PC-9 (cell line): ENCODE measurements at regions not wholly inside any gene's neighbourhood (a gene's known extent, or its start where the extent isn't known, plus 50 kb on each side); places are given as distances from the start of the nearest gene placed in this dataset.

ENCODE experiments used
- EZH2 ChIP-seq: fragments of 200-600 bp; sonication (generic); IDR thresholded peaks from 2 replicates; pipeline ENCODE4 v1.8.0; 2017; ENCODE audit warnings: antibody characterized with exemption, low read depth
- TF ChIP-seq, protein P1 (sequence below): fragments of 200-600 bp; sonication (generic); conservative IDR thresholded peaks from 2 replicates; pipeline ENCODE4 v1.6.1; 2017; ENCODE audit warnings: mixed run types, antibody characterized with exemption, mild to moderate bottlenecking, moderate library complexity

DNA sequence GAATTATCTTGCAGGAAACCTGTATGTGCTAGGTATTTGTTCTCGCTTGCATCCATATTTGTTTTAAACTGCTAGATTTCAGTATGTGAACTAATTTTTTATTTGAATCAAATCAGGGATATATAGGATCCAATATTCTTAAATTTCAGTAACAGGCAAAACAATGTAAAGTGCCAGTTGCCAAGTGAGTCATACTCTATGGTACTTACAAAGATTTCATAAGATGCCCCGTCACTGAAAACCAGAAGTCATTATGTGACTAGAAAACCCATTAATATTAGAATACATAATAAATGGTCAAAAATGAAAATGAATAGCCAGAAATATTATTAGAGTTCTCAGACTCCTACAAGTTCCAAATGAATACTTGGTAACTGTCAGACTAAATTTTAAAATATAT, 481.2 kb downstream of the TFAP2A start:
- TF ChIP-seq, protein P1, sequence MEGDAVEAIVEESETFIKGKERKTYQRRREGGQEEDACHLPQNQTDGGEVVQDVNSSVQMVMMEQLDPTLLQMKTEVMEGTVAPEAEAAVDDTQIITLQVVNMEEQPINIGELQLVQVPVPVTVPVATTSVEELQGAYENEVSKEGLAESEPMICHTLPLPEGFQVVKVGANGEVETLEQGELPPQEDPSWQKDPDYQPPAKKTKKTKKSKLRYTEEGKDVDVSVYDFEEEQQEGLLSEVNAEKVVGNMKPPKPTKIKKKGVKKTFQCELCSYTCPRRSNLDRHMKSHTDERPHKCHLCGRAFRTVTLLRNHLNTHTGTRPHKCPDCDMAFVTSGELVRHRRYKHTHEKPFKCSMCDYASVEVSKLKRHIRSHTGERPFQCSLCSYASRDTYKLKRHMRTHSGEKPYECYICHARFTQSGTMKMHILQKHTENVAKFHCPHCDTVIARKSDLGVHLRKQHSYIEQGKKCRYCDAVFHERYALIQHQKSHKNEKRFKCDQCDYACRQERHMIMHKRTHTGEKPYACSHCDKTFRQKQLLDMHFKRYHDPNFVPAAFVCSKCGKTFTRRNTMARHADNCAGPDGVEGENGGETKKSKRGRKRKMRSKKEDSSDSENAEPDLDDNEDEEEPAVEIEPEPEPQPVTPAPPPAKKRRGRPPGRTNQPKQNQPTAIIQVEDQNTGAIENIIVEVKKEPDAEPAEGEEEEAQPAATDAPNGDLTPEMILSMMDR: no peak
- TF ChIP-seq EZH2: no peak
